Retinal pigment epithelial cell (primary cell): ENCODE measurements at regions not wholly inside any gene's neighbourhood (a gene's known extent, or its start where the extent isn't known, plus 50 kb on each side); places are given as distances from the start of the nearest gene placed in this dataset.

Experiments
- DNase-seq: peaks from one replicate; pipeline ENCODE4 v3.0.0-alpha.2; 2010; ENCODE audit warnings: low read depth
- H3K4me3 ChIP-seq: 2 replicates; pipeline ENCODE4 v1.5.1; 2011; ENCODE audit warnings: mild to moderate bottlenecking, low read length, control low read depth, moderate library complexity
- TF ChIP-seq, protein P1 (sequence below): conservative IDR thresholded peaks from 2 replicates; pipeline ENCODE4 v1.5.1; 2011; ENCODE audit warnings: low read depth, low read length, control low read depth, inconsistent platforms

DNA sequence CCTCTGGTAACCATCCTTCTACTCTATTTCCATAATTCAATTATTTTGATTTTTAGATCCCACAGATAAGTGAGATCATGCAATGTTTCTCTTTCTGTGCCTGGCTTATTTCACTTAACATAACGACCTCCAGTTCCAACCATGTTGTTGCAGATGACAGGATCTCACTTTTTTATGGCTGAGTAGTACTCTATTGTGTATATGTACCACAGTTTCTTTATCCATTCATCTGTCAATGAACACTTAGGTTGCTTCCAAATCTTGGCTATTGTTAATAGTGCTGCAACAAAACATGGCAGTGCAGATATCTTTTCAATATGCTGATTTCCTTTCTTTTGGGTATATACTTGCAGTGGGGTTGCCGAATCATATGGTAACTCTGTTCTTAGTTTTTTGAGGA, 286.4 kb upstream of the C11orf87 start:
- TF ChIP-seq, protein P1, sequence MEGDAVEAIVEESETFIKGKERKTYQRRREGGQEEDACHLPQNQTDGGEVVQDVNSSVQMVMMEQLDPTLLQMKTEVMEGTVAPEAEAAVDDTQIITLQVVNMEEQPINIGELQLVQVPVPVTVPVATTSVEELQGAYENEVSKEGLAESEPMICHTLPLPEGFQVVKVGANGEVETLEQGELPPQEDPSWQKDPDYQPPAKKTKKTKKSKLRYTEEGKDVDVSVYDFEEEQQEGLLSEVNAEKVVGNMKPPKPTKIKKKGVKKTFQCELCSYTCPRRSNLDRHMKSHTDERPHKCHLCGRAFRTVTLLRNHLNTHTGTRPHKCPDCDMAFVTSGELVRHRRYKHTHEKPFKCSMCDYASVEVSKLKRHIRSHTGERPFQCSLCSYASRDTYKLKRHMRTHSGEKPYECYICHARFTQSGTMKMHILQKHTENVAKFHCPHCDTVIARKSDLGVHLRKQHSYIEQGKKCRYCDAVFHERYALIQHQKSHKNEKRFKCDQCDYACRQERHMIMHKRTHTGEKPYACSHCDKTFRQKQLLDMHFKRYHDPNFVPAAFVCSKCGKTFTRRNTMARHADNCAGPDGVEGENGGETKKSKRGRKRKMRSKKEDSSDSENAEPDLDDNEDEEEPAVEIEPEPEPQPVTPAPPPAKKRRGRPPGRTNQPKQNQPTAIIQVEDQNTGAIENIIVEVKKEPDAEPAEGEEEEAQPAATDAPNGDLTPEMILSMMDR = no peak
- no peak overlapping the region for H3K4me3 ChIP-seq
- no peak for DNase-seq

DNA sequence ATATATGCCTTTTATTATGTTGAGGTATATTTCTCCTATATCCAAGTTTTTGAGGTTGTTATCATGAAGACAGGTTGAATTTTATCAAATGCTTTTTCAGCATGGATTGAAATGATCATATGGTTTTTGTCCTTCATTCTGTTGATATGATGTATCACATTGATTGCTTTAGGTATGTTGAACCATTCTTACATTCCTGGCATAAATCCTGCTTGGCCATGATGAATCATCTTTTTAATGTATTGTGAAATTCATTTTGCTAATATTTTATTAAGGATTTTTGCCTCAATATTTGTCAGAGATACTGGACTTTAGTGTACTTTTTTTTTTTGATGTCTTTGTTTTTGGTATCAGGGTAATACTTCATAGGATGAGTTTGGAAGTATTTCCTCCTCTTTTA, 283.8 kb upstream of the C11orf87 start:
- H3K4me3 ChIP-seq = no peak overlapping the region
- TF ChIP-seq, protein P1 = no peak
- DNase-seq = no peak

DNA sequence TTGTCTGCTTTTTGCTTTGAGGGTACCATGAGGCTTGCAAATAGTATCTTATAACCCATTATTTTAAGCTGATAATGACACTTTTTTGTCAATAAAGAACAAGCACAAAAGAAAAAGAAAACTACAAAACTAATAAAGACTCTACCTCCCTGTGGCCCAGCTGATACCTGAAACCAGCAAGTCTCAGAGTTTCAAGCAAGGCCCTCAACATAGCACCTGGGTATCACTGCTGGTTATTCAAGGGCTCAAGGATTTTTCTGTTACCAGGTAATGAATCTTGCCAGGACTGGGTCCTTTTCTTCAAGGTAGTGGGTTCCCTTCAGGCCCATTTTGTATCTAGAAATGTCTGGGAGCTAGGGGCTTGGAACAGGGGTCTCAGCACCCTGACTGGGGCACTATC, 281.6 kb upstream of the C11orf87 start:
- no peak overlapping the region for H3K4me3 ChIP-seq
- no peak for DNase-seq
- TF ChIP-seq, protein P1 = no peak

DNA sequence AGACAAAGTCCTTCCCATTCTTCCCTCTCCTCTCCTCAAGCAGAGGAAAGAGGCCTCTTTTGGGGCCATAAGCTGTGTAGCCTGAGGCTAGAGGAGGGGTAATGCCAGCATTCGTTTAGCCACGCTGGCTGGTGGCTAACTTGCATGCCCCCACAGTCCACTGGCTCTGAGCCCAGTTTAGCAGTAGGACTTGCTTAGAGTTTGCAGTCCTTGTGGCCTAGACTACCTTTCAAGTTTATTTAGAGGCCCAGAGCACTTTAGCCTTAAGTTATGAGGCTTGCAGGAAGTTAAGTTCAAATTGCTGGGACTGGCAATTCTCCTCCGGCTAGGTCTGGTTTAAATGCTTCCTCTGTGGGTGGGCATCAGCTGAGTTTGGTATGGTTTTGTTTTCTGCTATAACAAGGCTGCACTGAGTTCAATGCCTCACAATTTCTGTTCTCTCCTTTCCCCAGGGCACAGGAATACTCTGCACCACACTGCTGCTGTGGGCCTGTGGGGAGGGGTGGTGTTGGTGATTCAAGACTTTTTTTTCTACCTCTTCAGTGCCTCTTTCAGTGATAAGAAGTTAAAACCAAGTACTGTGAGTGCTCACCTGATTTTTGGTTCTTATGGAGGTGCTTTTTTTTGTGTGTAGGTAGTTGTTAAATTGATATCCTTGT, 281.0 kb upstream of the C11orf87 start:
- TF ChIP-seq, protein P1 = no peak
- no peak overlapping the region for H3K4me3 ChIP-seq
- DNase-seq = no peak

DNA sequence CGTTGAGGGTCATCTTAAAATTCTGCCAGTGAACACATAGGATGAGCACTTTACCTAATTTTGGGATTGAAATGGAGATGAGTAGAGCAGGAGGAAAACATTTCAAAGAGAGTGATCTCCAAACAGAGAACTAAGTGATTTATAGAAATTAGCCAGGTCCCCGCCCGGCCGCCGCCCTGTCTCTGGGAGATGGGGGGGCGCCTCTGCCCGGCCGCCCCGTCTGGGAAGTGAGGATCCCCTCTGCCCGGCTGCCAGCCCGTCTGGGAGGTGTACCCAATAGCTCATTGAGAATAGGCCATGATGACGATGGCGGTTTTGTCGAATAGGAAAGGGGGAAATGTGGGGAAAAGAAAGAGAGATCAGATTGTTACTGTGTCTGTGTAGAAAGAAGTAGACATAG, 276.7 kb upstream of the C11orf87 start:
- no peak overlapping the region for H3K4me3 ChIP-seq
- TF ChIP-seq, protein P1 = no peak
- DNase-seq = no peak

DNA sequence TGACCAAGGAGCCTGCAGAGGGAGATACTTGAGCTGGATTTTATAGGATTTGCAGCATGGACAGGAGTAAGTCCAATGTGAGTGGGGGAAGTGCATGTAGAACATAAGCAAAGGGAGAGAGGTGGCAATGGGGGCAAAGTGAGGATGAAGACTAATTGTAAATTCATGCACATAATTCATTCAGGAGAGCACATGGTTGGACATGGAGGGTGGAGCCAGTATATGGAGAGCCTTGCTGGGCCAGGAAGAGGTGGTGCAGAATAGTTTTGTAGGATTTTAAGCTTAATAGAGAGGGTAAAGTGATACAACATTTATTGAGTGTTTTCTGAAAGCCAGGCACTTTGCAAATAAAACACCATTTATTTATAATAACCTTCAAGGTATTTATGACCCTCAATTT, 274.3 kb upstream of the C11orf87 start:
- TF ChIP-seq, protein P1 = no peak
- no peak for DNase-seq
- H3K4me3 ChIP-seq = no peak overlapping the region

DNA sequence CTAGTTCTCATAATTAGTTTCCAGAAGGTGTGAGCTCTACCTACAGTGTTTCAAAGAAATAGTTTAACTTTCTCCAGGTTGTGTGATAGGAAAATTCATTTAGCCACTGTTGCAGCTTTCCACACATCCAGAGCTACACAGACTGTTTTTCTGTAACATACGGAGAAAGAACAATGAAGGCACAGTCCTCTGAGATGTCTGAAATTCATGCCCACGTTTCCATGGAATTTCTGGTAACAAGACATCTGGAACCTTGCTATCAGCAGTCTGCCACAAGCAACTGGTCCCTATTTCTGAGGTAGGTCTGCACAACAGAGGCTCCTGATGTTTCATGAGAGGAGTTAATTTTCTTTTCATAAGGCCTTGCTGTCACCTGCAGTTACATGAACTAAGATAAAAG, 273.3 kb upstream of the C11orf87 start:
- H3K4me3 ChIP-seq = no peak overlapping the region
- TF ChIP-seq, protein P1 = no peak
- DNase-seq = no peak
